DND-41 (cell line): ENCODE measurements at regions not wholly inside any gene's neighbourhood (a gene's known extent, or its start where the extent isn't known, plus 50 kb on each side); places are given as distances from the start of the nearest gene placed in this dataset.

Experiments
- ATAC-seq: fragments of 200-7000 bp; cut with Tn5 transposase; 3 replicates; pipeline ENCODE4 v1.9.1; 2021; ENCODE audit warnings: low read depth; ENCODE audit not compliant: insufficient read depth
- DNase-seq: peaks from one replicate; pipeline ENCODE4 v3.0.0-alpha.2; 2020
- H2AFZ ChIP-seq: 2 replicates; pipeline ENCODE4 v1.6.0; 2012; ENCODE audit warnings: low read depth, low read length
- H3K27ac ChIP-seq: 2 replicates; pipeline ENCODE4 v1.5.1; 2012; ENCODE audit warnings: low read length, inconsistent platforms
- H3K27me3 ChIP-seq: fragments of 200-600 bp; sonication (generic); 2 replicates; pipeline ENCODE4 v1.6.0; 2012; ENCODE audit warnings: low read length, mild to moderate bottlenecking, inconsistent platforms; ENCODE audit not compliant: insufficient read depth, poor library complexity
- H3K36me3 ChIP-seq: 2 replicates; pipeline ENCODE4 v1.5.1; 2012; ENCODE audit warnings: low read length, inconsistent platforms; ENCODE audit not compliant: insufficient read depth
- H3K4me1 ChIP-seq: 2 replicates; pipeline ENCODE4 v1.5.1; 2012; ENCODE audit warnings: mild to moderate bottlenecking, low read length; ENCODE audit not compliant: insufficient read depth
- H3K4me2 ChIP-seq: 2 replicates; pipeline ENCODE4 v1.6.0; 2012; ENCODE audit warnings: mild to moderate bottlenecking, moderate library complexity, low read length, inconsistent platforms; ENCODE audit not compliant: insufficient read depth
- H3K4me3 ChIP-seq, 2 experiments: fragments of 200-600 bp in 1 of 2; shearing (Covaris generic) in 1 of 2; 2 replicates each; pipeline ENCODE4 v1.5.1; 2012 to 2016; ENCODE audit warnings: inconsistent platforms in 2 of 2, low read length in 2 of 2, mild to moderate bottlenecking in 2 of 2, low read depth in 1 of 2, moderate library complexity in 1 of 2
- H3K79me2 ChIP-seq: 2 replicates; pipeline ENCODE4 v1.6.0; 2012; ENCODE audit warnings: low read length, inconsistent platforms; ENCODE audit not compliant: insufficient read depth
- H3K9ac ChIP-seq: 2 replicates; pipeline ENCODE4 v1.6.0; 2012; ENCODE audit warnings: low read depth, mild to moderate bottlenecking, inconsistent platforms, low read length, moderate library complexity
- H3K9me3 ChIP-seq: 2 replicates; pipeline ENCODE4 v1.5.1; 2012; ENCODE audit warnings: low read length, moderate library complexity, mild to moderate bottlenecking, inconsistent platforms; ENCODE audit not compliant: insufficient read depth, severe bottlenecking
- H4K20me1 ChIP-seq: 2 replicates; pipeline ENCODE4 v1.6.0; 2012; ENCODE audit warnings: low read length; ENCODE audit not compliant: insufficient read depth
- CTCF ChIP-seq: IDR thresholded peaks from 2 replicates; pipeline ENCODE4 v1.5.1; 2012; ENCODE audit warnings: borderline replicate concordance, low read length, moderate library complexity, mild to moderate bottlenecking; ENCODE audit not compliant: poor library complexity, severe bottlenecking; ENCODE audit errors: extremely low read depth
- EZH2 ChIP-seq: IDR thresholded peaks from 3 replicates; pipeline ENCODE4 v1.6.1; 2012; ENCODE audit warnings: borderline replicate concordance, low read depth, mild to moderate bottlenecking, moderate library complexity, low read length, inconsistent platforms; ENCODE audit not compliant: severe bottlenecking

GRCh38 chr21:15932726-15933125, 202.9 kb downstream of the USP25 start:
- no peaks in the 10 kb centered on the region for H3K27me3 ChIP-seq
- H3K36me3 ChIP-seq = no peaks in the 10 kb centered on the region
- H4K20me1 ChIP-seq = no peaks in the 10 kb centered on the region
- DNase-seq (no peak), ATAC-seq (no peak)
- H3K79me2 ChIP-seq = no peaks in the 10 kb centered on the region
- no peaks in the 10 kb centered on the region for H3K9me3 ChIP-seq
- H2AFZ ChIP-seq = no peak overlapping the region
- no peak overlapping the region for H3K4me3 ChIP-seq
- H3K4me2 ChIP-seq = no peak overlapping the region
- no peak overlapping the region for H3K27ac ChIP-seq
- TF ChIP-seq EZH2 (no peak), CTCF (no peak)
- H3K9ac ChIP-seq = no peak overlapping the region
- no peaks in the 10 kb centered on the region for H3K4me1 ChIP-seq

GRCh38 chr21:15935530-15935929, 205.7 kb downstream of the USP25 start:
- TF ChIP-seq CTCF (no peak), EZH2 (no peak)
- no peak overlapping the region for H3K4me3 ChIP-seq
- no peak overlapping the region for H2AFZ ChIP-seq
- ATAC-seq (no peak), DNase-seq (no peak)
- no peak overlapping the region for H3K9ac ChIP-seq
- no peak overlapping the region for H3K4me2 ChIP-seq
- H3K27ac ChIP-seq = no peak overlapping the region
- H3K79me2 ChIP-seq = no peaks in the 10 kb centered on the region
- H3K4me1 ChIP-seq = no peaks in the 10 kb centered on the region
- H4K20me1 ChIP-seq = no peaks in the 10 kb centered on the region
- H3K9me3 ChIP-seq = no peaks in the 10 kb centered on the region
- no peaks in the 10 kb centered on the region for H3K27me3 ChIP-seq
- H3K36me3 ChIP-seq = no peaks in the 10 kb centered on the region

GRCh38 chr21:15943009-15943666, 213.4 kb downstream of the USP25 start:
- no peaks in the 10 kb centered on the region for H4K20me1 ChIP-seq
- no peaks in the 10 kb centered on the region for H3K27me3 ChIP-seq
- H3K36me3 ChIP-seq = no peaks in the 10 kb centered on the region
- H3K9me3 ChIP-seq = no peaks in the 10 kb centered on the region
- TF ChIP-seq CTCF (no peak), EZH2 (no peak)
- DNase-seq (no peak), ATAC-seq (no peak)
- no peak overlapping the region for H3K9ac ChIP-seq
- H3K4me3 ChIP-seq = no peak overlapping the region
- H3K4me2 ChIP-seq = no peak overlapping the region
- H3K4me1 ChIP-seq = no peaks in the 10 kb centered on the region
- H2AFZ ChIP-seq = no peak overlapping the region
- H3K27ac ChIP-seq = no peak overlapping the region
- no peaks in the 10 kb centered on the region for H3K79me2 ChIP-seq
